ENCODE measurements at regions not wholly inside any gene's neighbourhood (a gene's known extent, or its start where the extent isn't known, plus 50 kb on each side); places are given as distances from the start of the nearest gene placed in this dataset.

GRCh38 chr3:28664123-28664522 is 315.5 kb upstream of the AZI2 start:
- Histone ChIP-seq H4K20me1 (replicated peaks in 1 of 2; ENCODE audit: control insufficient read depth in 1 of 2, insufficient read depth in 2 of 2, low read length in 2 of 2) (no peaks in the 10 kb centered on the region), H2BK120ac (replicated peaks; ENCODE audit: low read depth, low read length) (no peak overlapping the region), H3K18ac (ENCODE audit: extremely low read depth, low read length) (no peak overlapping the region), H3K4ac (replicated peaks; ENCODE audit: insufficient read length, low read depth, low read length) (no peak overlapping the region), H3K36me3 (ENCODE audit: control insufficient read depth in 2 of 4, insufficient read depth in 4 of 4, low read length in 3 of 4) (no peaks in the 10 kb centered on the region), H3K27me3 (replicated peaks in 1 of 4; ENCODE audit: control insufficient read depth in 3 of 4, extremely low read depth in 1 of 4, insufficient read depth in 3 of 4, low read length in 3 of 4) (no peaks in the 10 kb centered on the region), H3K23me2 (ENCODE audit: low read depth, low read length) (no peaks in the 10 kb centered on the region), H2BK12ac (ENCODE audit: low read depth, low read length) (no peak overlapping the region), H4K91ac (replicated peaks; ENCODE audit: insufficient read length, low read length) (no peak overlapping the region), H3K23ac (ENCODE audit: insufficient read length) (no peak overlapping the region), H2BK15ac (ENCODE audit: low read length) (no peak overlapping the region), H3K4me3 (ENCODE audit: extremely low read depth in 1 of 4, insufficient read depth in 2 of 4, low read depth in 3 of 4, low read length in 4 of 4) (no peak overlapping the region), H3K14ac (ENCODE audit: insufficient read length) (no peak overlapping the region), H3K9ac (replicated peaks in 1 of 4; ENCODE audit: extremely low read depth in 1 of 4, low read depth in 3 of 4, low read length in 3 of 4) (no peak overlapping the region), H4K5ac (ENCODE audit: insufficient read length, low read depth, low read length) (no peak overlapping the region), H3K9me3 (ENCODE audit: insufficient read depth in 2 of 2, low read depth in 1 of 2, low read length in 1 of 2) (no peaks in the 10 kb centered on the region), H3K4me1 (replicated peaks in 1 of 4; ENCODE audit: control insufficient read depth in 3 of 4, insufficient read depth in 4 of 4, low read length in 3 of 4) (peaks cover 0 to 5% (median 0%) of the 10 kb centered on the region in 4 experiments; a peak in 1 of 7 replicates), H3K27ac (ENCODE audit: low read depth, low read length) (no peak overlapping the region), H2AFZ (ENCODE audit: low read length) (no peak overlapping the region), H2BK5ac (ENCODE audit: low read depth, low read length) (no peak overlapping the region), H3K79me1 (ENCODE audit: low read depth, low read length) (no peaks in the 10 kb centered on the region), H3K79me2 (ENCODE audit: control insufficient read depth in 1 of 2, insufficient read depth in 2 of 2, low read length in 2 of 2) (no peaks in the 10 kb centered on the region), H3K4me2 (ENCODE audit: insufficient read depth in 1 of 2, low read depth in 2 of 2, low read length in 2 of 2) (no peak overlapping the region), H2AK5ac (ENCODE audit: low read depth, low read length) (no peak overlapping the region), H3K56ac (replicated peaks; ENCODE audit: insufficient read length, low read depth, low read length) (no peak overlapping the region), H4K8ac (ENCODE audit: extremely low read depth, insufficient read depth, low read length) (no peak overlapping the region), H2BK20ac (ENCODE audit: low read length) (no peak overlapping the region)
- POLR2A ChIA-PET (ENCODE audit: partially characterized antibody), result no interaction called here
- FAIRE-seq (no peak), DNase-seq (ENCODE audit: low read depth in 1 of 2, low spot score in 2 of 2) (no peak)
- 94% methylated on average over 5 of the region's 5 CpGs; no CpG with 5 or more reads in 1 of the 2 experiments for WGBS, 2 experiments (ENCODE audit: extremely low coverage in 1 of 2, insufficient coverage in 1 of 2, insufficient read length in 1 of 2, insufficient replicate concordance in 2 of 2, low coverage in 1 of 2, low lambda C conversion rate in 2 of 2, missing lambda C conversion rate in 1 of 2)
- CTCF ChIA-PET (ENCODE audit: partially characterized antibody), result interaction anchor here (0.9 to 3.0 kb wide), 5 partner anchors 14 to 188 kb away, joined by 3 to 15 read pairs (median 4); no protein-coding TSS in a partner anchor
- TF ChIP-seq ASH2L (IDR thresholded peaks at IDR 0.05; ENCODE audit: low read length) (no peak), ATF3 (IDR thresholded peaks at IDR 0.05; ENCODE audit: insufficient read depth, low read depth, low read length) (no peak), SIN3A (conservative IDR thresholded peaks at IDR 0.05 in 1 of 2, IDR thresholded peaks at IDR 0.05 in 1 of 2; ENCODE audit: low read depth in 1 of 2, low read length in 2 of 2) (no peak), E2F6 (IDR thresholded peaks at IDR 0.05) (no peak), BACH1 (IDR thresholded peaks at IDR 0.05; ENCODE audit: low read length) (no peak), NANOG (IDR thresholded peaks at IDR 0.05; ENCODE audit: insufficient read depth, low read depth, low read length, poor library complexity, severe bottlenecking) (no peak), BRCA1 (IDR thresholded peaks at IDR 0.05; ENCODE audit: low read depth, low read length) (no peak), RXRA (IDR thresholded peaks at IDR 0.05; ENCODE audit: insufficient read depth, low read depth, low read length) (no peak), CREB1 (IDR thresholded peaks at IDR 0.05) (no peak), MAFK (IDR thresholded peaks at IDR 0.05; ENCODE audit: low read depth, low read length) (no peak), MAX (IDR thresholded peaks at IDR 0.05) (no peak), GTF2F1 (IDR thresholded peaks at IDR 0.05; ENCODE audit: borderline replicate concordance, low read depth, low read length) (no peak), GABPA (IDR thresholded peaks at IDR 0.05; ENCODE audit: borderline replicate concordance, insufficient read depth, low read length) (no peak), JUND (IDR thresholded peaks at IDR 0.05; ENCODE audit: low read length) (no peak)

Data from H1 (cell line).